ENCODE measurements at regions not wholly inside any gene's neighbourhood (a gene's known extent, or its start where the extent isn't known, plus 50 kb on each side); places are given as distances from the start of the nearest gene placed in this dataset.

DNA sequence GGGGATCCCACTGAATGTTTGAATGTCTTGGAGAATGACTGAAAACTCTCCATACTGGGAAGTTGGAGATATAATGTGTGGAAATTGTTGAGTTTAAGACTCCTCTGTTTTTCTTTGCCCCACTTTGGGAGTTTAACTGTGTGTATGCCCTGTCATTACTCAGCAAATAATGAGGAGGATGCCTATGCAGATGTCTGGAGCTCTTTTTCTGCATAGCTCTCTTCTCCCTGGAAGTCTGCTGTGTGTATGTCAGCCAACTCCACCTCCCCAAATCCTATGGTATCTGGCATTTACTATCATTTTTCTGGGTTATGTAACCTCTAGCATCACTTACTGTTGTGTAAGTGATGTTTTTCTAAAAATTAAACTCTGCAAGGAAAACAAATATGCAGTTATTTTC lies 122.2 kb downstream of the ANKRD7 start:
- TF ChIP-seq GABPA (IDR thresholded peaks at IDR 0.05; ENCODE audit: low read depth): no peak
- TF ChIP-seq SPI1 (IDR thresholded peaks at IDR 0.05; ENCODE audit: borderline replicate concordance, low read depth): no peak
- no peak for TF ChIP-seq POLR2AphosphoS5 (IDR thresholded peaks at IDR 0.05; ENCODE audit: low read depth)
- no peak for TF ChIP-seq REST (IDR thresholded peaks at IDR 0.05; ENCODE audit: insufficient replicate concordance, low read depth)
- TF ChIP-seq, protein P1, sequence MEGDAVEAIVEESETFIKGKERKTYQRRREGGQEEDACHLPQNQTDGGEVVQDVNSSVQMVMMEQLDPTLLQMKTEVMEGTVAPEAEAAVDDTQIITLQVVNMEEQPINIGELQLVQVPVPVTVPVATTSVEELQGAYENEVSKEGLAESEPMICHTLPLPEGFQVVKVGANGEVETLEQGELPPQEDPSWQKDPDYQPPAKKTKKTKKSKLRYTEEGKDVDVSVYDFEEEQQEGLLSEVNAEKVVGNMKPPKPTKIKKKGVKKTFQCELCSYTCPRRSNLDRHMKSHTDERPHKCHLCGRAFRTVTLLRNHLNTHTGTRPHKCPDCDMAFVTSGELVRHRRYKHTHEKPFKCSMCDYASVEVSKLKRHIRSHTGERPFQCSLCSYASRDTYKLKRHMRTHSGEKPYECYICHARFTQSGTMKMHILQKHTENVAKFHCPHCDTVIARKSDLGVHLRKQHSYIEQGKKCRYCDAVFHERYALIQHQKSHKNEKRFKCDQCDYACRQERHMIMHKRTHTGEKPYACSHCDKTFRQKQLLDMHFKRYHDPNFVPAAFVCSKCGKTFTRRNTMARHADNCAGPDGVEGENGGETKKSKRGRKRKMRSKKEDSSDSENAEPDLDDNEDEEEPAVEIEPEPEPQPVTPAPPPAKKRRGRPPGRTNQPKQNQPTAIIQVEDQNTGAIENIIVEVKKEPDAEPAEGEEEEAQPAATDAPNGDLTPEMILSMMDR (IDR thresholded peaks at IDR 0.05; ENCODE audit: insufficient read depth, low read length): no peak
- no peaks in the 10 kb centered on the region for H3K27me3 ChIP-seq (ENCODE audit: insufficient read depth, poor library complexity, severe bottlenecking)
- no peak overlapping the region for H3K4me3 ChIP-seq (replicated peaks; ENCODE audit: insufficient read depth, low read length)
- DNase-seq (ENCODE audit: low read depth in 1 of 2, low spot score in 1 of 2): no peak
- no peak overlapping the region for H3K27ac ChIP-seq (replicated peaks)

- no peak for DNase-seq (ENCODE audit: low read depth in 1 of 2, low spot score in 1 of 2)
- TF ChIP-seq, protein P1 (IDR thresholded peaks at IDR 0.05; ENCODE audit: insufficient read depth, low read length): no peak
- TF ChIP-seq GABPA (IDR thresholded peaks at IDR 0.05; ENCODE audit: low read depth) (no peak), REST (IDR thresholded peaks at IDR 0.05; ENCODE audit: insufficient replicate concordance, low read depth) (no peak), POLR2AphosphoS5 (IDR thresholded peaks at IDR 0.05; ENCODE audit: low read depth) (no peak), SPI1 (IDR thresholded peaks at IDR 0.05; ENCODE audit: borderline replicate concordance, low read depth) (no peak)
- Histone ChIP-seq H3K4me3 (replicated peaks; ENCODE audit: insufficient read depth, low read length) (no peak overlapping the region), H3K27me3 (ENCODE audit: insufficient read depth, poor library complexity, severe bottlenecking) (no peaks in the 10 kb centered on the region), H3K27ac (replicated peaks) (no peak overlapping the region)
Observed at GRCh38 chr7:118349604-118350003, 125.1 kb downstream of the ANKRD7 start.

DNA sequence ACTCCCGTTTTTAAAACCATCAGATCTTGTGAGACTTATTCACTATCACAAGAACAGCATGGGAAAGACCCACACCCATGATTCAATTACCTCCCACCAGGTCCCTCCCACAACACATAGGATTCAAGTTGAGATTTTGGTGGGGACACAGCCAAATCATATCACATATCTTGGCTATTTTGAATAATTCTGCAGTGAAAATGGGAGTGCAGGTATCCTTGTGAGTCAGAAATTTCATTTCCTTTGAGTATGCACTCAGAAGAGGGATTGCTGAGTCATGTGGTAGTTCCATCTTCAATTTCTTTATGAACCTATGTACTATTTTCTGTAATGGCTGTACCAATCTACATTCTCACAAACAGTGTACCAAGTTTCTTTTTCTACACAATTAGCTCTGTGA lies 125.8 kb downstream of the ANKRD7 start:
- no peak overlapping the region for H3K4me3 ChIP-seq (replicated peaks; ENCODE audit: insufficient read depth, low read length)
- no peak for DNase-seq (ENCODE audit: low read depth in 1 of 2, low spot score in 1 of 2)
- no peaks in the 10 kb centered on the region for H3K27me3 ChIP-seq (ENCODE audit: insufficient read depth, poor library complexity, severe bottlenecking)
- no peak overlapping the region for H3K27ac ChIP-seq (replicated peaks)
- TF ChIP-seq, protein P1 (IDR thresholded peaks at IDR 0.05; ENCODE audit: insufficient read depth, low read length): no peak
- no peak for TF ChIP-seq SPI1 (IDR thresholded peaks at IDR 0.05; ENCODE audit: borderline replicate concordance, low read depth)
- TF ChIP-seq REST (IDR thresholded peaks at IDR 0.05; ENCODE audit: insufficient replicate concordance, low read depth): no peak
- TF ChIP-seq GABPA (IDR thresholded peaks at IDR 0.05; ENCODE audit: low read depth): no peak
- no peak for TF ChIP-seq POLR2AphosphoS5 (IDR thresholded peaks at IDR 0.05; ENCODE audit: low read depth)
